K562 (cell line): ENCODE measurements at regions not wholly inside any gene's neighbourhood (a gene's known extent, or its start where the extent isn't known, plus 50 kb on each side); places are given as distances from the start of the nearest gene placed in this dataset.

ENCODE experiments used
- ATAC-seq: fragments of 200-7000 bp; cut with Tn5 transposase; 3 replicates; pipeline ENCODE4 v1.9.1; 2020; ENCODE audit warnings: moderate library complexity
- BruUV-seq: library from RNA; stranded (reverse); fragments of 400-500 nt; replicated peaks from 2 replicates; lab custom pipeline; 2021; lab: Mats Ljungman, UMichigan
- CTCF ChIA-PET: fragments of 300-600 bp; formaldehyde crosslinking; extraction: SDS; loops from one replicate; lab custom pipeline; 2021; ENCODE audit warnings: low intra/inter-chr PET ratio; lab: Yijun Ruan, JAX
- POLR2A ChIA-PET: fragments of 300-600, 350-650 bp; sonication (Branson Sonifier 250); formaldehyde crosslinking; extraction: SDS; loops from one replicate; lab custom pipeline; 2021; ENCODE audit warnings: antibody characterized with exemption, inconsistent platforms; lab: Yijun Ruan, JAX
- DNase-seq, 4 experiments: peaks; one replicate each; pipeline versions ENCODE4 v3.0.0 to v3.0.0-alpha.2; 2011 to 2018; ENCODE audit warnings: low spot score in 3 of 4, mixed read lengths in 3 of 4; ENCODE audit errors: extremely low read depth in 1 of 4
- FAIRE-seq: peaks from 2 replicates; lab custom pipeline; 2011; peaks lifted over from hg19 to GRCh38; lab: Jason Lieb, UNC
- H2AFZ ChIP-seq: 2 replicates; pipeline ENCODE4 v1.6.0; 2011; ENCODE audit warnings: low read depth, low read length, control low read depth, inconsistent platforms
- H3K27ac ChIP-seq: fragments of 200-600 bp; 3 replicates; pipeline ENCODE4 v1.8.0; 2011; ENCODE audit warnings: low read depth, mild to moderate bottlenecking, control low read depth, inconsistent platforms, low read length, moderate library complexity, mixed read lengths; ENCODE audit errors: extremely low read depth
- H3K27me3 ChIP-seq, 2 experiments: fragments of 300-600 bp in 1 of 2; 2 replicates in 1 of 2; 3 replicates in 1 of 2; pipeline versions ENCODE4 v1.6.0 to v1.8.0; 2011; ENCODE audit warnings: inconsistent platforms in 2 of 2, low read length in 2 of 2, mild to moderate bottlenecking in 1 of 2, mixed read lengths in 1 of 2, moderate library complexity in 1 of 2; ENCODE audit not compliant: control insufficient read depth in 2 of 2, insufficient read depth in 2 of 2
- H3K36me3 ChIP-seq: fragments of 300-600 bp; 3 replicates; pipeline ENCODE4 v1.8.0; 2011; ENCODE audit warnings: mild to moderate bottlenecking, low read length, inconsistent platforms; ENCODE audit not compliant: control insufficient read depth, insufficient read depth
- H3K4me1 ChIP-seq, 2 experiments: fragments of 200-600 bp in 1 of 2; replicated peaks in 1 of 2; 2 replicates in 1 of 2; 3 replicates in 1 of 2; pipeline versions ENCODE4 v1.5.1 to v1.8.0; 2011; ENCODE audit warnings: inconsistent platforms in 2 of 2, low read length in 2 of 2, mild to moderate bottlenecking in 1 of 2, mixed read lengths in 1 of 2, moderate library complexity in 1 of 2; ENCODE audit not compliant: control insufficient read depth in 2 of 2, insufficient read depth in 2 of 2
- H3K4me2 ChIP-seq: 2 replicates; pipeline ENCODE4 v1.6.1; 2011; ENCODE audit warnings: low read length, control low read depth, inconsistent platforms, mixed read lengths; ENCODE audit not compliant: insufficient read depth
- H3K4me3 ChIP-seq: fragments of 200-600 bp; sonication (generic), shearing (Covaris generic); 2 replicates; pipeline ENCODE4 v1.5.1; 2016; ENCODE audit warnings: control low read depth, inconsistent platforms
- H3K79me2 ChIP-seq: fragments of 200-600 bp; 3 replicates; pipeline ENCODE4 v1.8.0; 2011; ENCODE audit warnings: low read length, inconsistent platforms; ENCODE audit not compliant: control insufficient read depth, insufficient read depth
- H3K9ac ChIP-seq, 2 experiments: 2 replicates each; pipeline versions ENCODE4 v1.6.0 to v1.6.1; 2011; ENCODE audit warnings: low read depth in 2 of 2, low read length in 2 of 2, control low read depth in 1 of 2, inconsistent platforms in 1 of 2, mild to moderate bottlenecking in 1 of 2, mixed read lengths in 1 of 2; ENCODE audit not compliant: insufficient read depth in 1 of 2
- H3K9me1 ChIP-seq: one replicate; pipeline ENCODE4 v1.6.0; 2011; ENCODE audit warnings: inconsistent platforms, mild to moderate bottlenecking, low read length, moderate library complexity; ENCODE audit not compliant: control insufficient read depth, insufficient read depth
- H3K9me3 ChIP-seq: replicated peaks from 2 replicates; pipeline ENCODE4 v1.5.1; 2011; ENCODE audit warnings: low read depth, low read length, inconsistent platforms; ENCODE audit not compliant: control insufficient read depth, insufficient read depth
- H4K20me1 ChIP-seq: replicated peaks from 2 replicates; pipeline ENCODE4 v1.6.1; 2011; ENCODE audit warnings: low read length, inconsistent platforms, mixed read lengths; ENCODE audit not compliant: control insufficient read depth, insufficient read depth
- ARID1B ChIP-seq: fragments of 450-650 bp; IDR thresholded peaks from 2 replicates; pipeline ENCODE4 v1.6.1; 2016; ENCODE audit warnings: antibody characterized with exemption, mild to moderate bottlenecking, inconsistent platforms
- BRCA1 ChIP-seq, 2 experiments: fragments of 450-650 bp in 1 of 2; sonication (generic) in 1 of 2; formaldehyde crosslinking in 1 of 2; IDR thresholded peaks; 2 replicates each; pipeline versions ENCODE4 v1.5.0 to v1.6.1; 2017 to 2020; ENCODE audit warnings: mild to moderate bottlenecking in 1 of 2, missing genetic modification reagents in 1 of 2
- CTBP1 ChIP-seq: fragments of 450-650 bp; IDR thresholded peaks from 2 replicates; pipeline ENCODE4 v1.6.1; 2016; ENCODE audit warnings: borderline replicate concordance
- ETS2 ChIP-seq: IDR thresholded peaks from 2 replicates; pipeline ENCODE4 v1.6.1; 2016; ENCODE audit warnings: borderline replicate concordance, missing genetic modification characterization, mild to moderate bottlenecking, moderate library complexity, missing compliant biosample characterization; ENCODE audit not compliant: poor library complexity, severe bottlenecking
- HEY1 ChIP-seq: fragments of 250-450 bp; sonication (Bioruptor Pico); IDR thresholded peaks from 2 replicates; pipeline ENCODE4 v1.5.0; 2020; ENCODE audit warnings: mild to moderate bottlenecking, moderate library complexity, borderline replicate concordance
- YBX1 ChIP-seq: fragments of 450-650 bp; IDR thresholded peaks from 2 replicates; pipeline ENCODE4 v1.7.1; 2016; ENCODE audit warnings: mild to moderate bottlenecking
- ZFP36 ChIP-seq: fragments of 150-350 bp; IDR thresholded peaks from 2 replicates; pipeline ENCODE4 v1.6.1; 2018; ENCODE audit warnings: low read length, low read depth; ENCODE audit not compliant: partially characterized antibody
- WGBS: fragments of 100-300 bp; shearing (Covaris generic); methylation state at CpG from one replicate; pipeline ENCODE4 v1.1.6; 2016; ENCODE audit warnings: low coverage, mixed read lengths; ENCODE audit not compliant: insufficient coverage; ENCODE audit errors: missing lambda C conversion rate; 5-methylcytosine and 5-hydroxymethylcytosine counted together
- in situ Hi-C: fragments of 300-500 bp; cut with MboI; formaldehyde crosslinking; loops from 4 replicates; pipeline ENCODE4 v1.15.0; 2018; ENCODE audit warnings: inconsistent platforms, mixed read lengths
- intact Hi-C: fragments of 100-400 bp; cut with micrococcal nuclease; formaldehyde crosslinking; loops from 2 replicates; pipeline ENCODE4 v1.14.2; 2022

GRCh38 chr6:81158956-81159355 lies 593.5 kb downstream of the TENT5A start:
- no peak overlapping the region for H3K4me2 ChIP-seq
- FAIRE-seq (no peak), DNase-seq (no peak), ATAC-seq (no peak)
- H2AFZ ChIP-seq: no peak overlapping the region
- H3K9me3 ChIP-seq: no peaks in the 10 kb centered on the region
- no peaks in the 10 kb centered on the region for H4K20me1 ChIP-seq
- POLR2A ChIA-PET: no interaction called here
- WGBS: 6% methylated on average over 2 of the region's 2 CpGs
- TF ChIP-seq YBX1 (no peak), ZFP36 (no peak), BRCA1 (IDR thresholded peaks at IDR 0.05) (no peak), BRCA1 (CRISPR knock-in tag; IDR thresholded peaks at IDR 0.05) (no peak), ETS2 (tag) (no peak), HEY1 (CRISPR knock-in tag) (no peak)
- CTCF ChIA-PET: no interaction called here
- intact Hi-C loops: no loop called here
- no peaks in the 10 kb centered on the region for H3K4me1 ChIP-seq
- no peak overlapping the region for H3K4me3 ChIP-seq
- H3K27me3 ChIP-seq: no peaks in the 10 kb centered on the region
- in situ Hi-C loops: no loop called here
- BruUV-seq: no TSS peak
- H3K9me1 ChIP-seq: no peaks in the 10 kb centered on the region
- no peaks in the 10 kb centered on the region for H3K36me3 ChIP-seq
- H3K27ac ChIP-seq: no peak overlapping the region
- no peak overlapping the region for H3K9ac ChIP-seq
- no peaks in the 10 kb centered on the region for H3K79me2 ChIP-seq

- 12% methylated on average over 3 of the region's 3 CpGs for WGBS
- no peak for DNase-seq
- H3K27ac ChIP-seq: no peak overlapping the region
- H3K27me3 ChIP-seq: no peaks in the 10 kb centered on the region
- no peaks in the 10 kb centered on the region for H4K20me1 ChIP-seq
- H3K4me1 ChIP-seq: no peaks in the 10 kb centered on the region
- H2AFZ ChIP-seq: no peak overlapping the region
- 0 out of 2 replicates have a peak, but pooled peaks cover 2% of the 10 kb centered on the region for H3K9me3 ChIP-seq
- H3K9ac ChIP-seq: no peak overlapping the region
- ChIA-PET CTCF (no interaction called here), POLR2A (no interaction called here)
- no peak for FAIRE-seq
- intact Hi-C loops (no loop called here), in situ Hi-C loops (no loop called here)
- no peaks in the 10 kb centered on the region for H3K36me3 ChIP-seq
- no peak overlapping the region for H3K4me2 ChIP-seq
- ATAC-seq: no peak
- no TSS peak for BruUV-seq
- no peaks in the 10 kb centered on the region for H3K9me1 ChIP-seq
- no peak overlapping the region for H3K4me3 ChIP-seq
- TF ChIP-seq CTBP1 (no peak), ARID1B (no peak)
- no peaks in the 10 kb centered on the region for H3K79me2 ChIP-seq
Measured at GRCh38 chr6:81148751-81149150, 603.7 kb downstream of the TENT5A start.
